ENCODE measurements at regions not wholly inside any gene's neighbourhood (a gene's known extent, or its start where the extent isn't known, plus 50 kb on each side); places are given as distances from the start of the nearest gene placed in this dataset.

- Histone ChIP-seq H3K4me1 (peaks cover 3% of the 10 kb centered on the region), H3K4me3 (no peak overlapping the region), H3K27ac (no peak overlapping the region), H3K36me3 (no peaks in the 10 kb centered on the region), H3K27me3 (ENCODE audit: low read depth) (no peaks in the 10 kb centered on the region), H3K9me3 (no peaks in the 10 kb centered on the region)
- no peak for TF ChIP-seq CTCF (IDR thresholded peaks at IDR 0.05)
- intact Hi-C loops (cut with DNase I): no loop called here
- no peak for DNase-seq
- no peak for ATAC-seq
Measured at GRCh38 chr9:107899961-107900330, 410.4 kb upstream of the KLF4 start.

GRCh38 chr9:107898761-107899160 lies 409.2 kb upstream of the KLF4 start:
- no peaks in the 10 kb centered on the region for H3K27me3 ChIP-seq (ENCODE audit: low read depth)
- DNase-seq: no peak
- H3K27ac ChIP-seq: no peak overlapping the region
- peaks cover 4% of the 10 kb centered on the region for H3K4me1 ChIP-seq
- intact Hi-C loops (cut with DNase I): no loop called here
- no peaks in the 10 kb centered on the region for H3K36me3 ChIP-seq
- no peak for TF ChIP-seq CTCF (IDR thresholded peaks at IDR 0.05)
- no peak for ATAC-seq
- H3K4me3 ChIP-seq: no peak overlapping the region
- no peaks in the 10 kb centered on the region for H3K9me3 ChIP-seq

GRCh38 chr9:107896544-107896943 lies 407.0 kb upstream of the KLF4 start:
- no peak overlapping the region for H3K27ac ChIP-seq
- DNase-seq: no peak
- H3K27me3 ChIP-seq (ENCODE audit: low read depth): no peaks in the 10 kb centered on the region
- intact Hi-C loops (cut with DNase I): no loop called here
- no peaks in the 10 kb centered on the region for H3K9me3 ChIP-seq
- peaks cover 4% of the 10 kb centered on the region for H3K4me1 ChIP-seq
- no peaks in the 10 kb centered on the region for H3K36me3 ChIP-seq
- H3K4me3 ChIP-seq: no peak overlapping the region
- ATAC-seq: no peak
- no peak for TF ChIP-seq CTCF (IDR thresholded peaks at IDR 0.05)

- no peak for DNase-seq
- Histone ChIP-seq H3K4me1 (peaks cover 4% of the 10 kb centered on the region), H3K27ac (no peak overlapping the region), H3K27me3 (ENCODE audit: low read depth) (no peaks in the 10 kb centered on the region), H3K4me3 (no peak overlapping the region), H3K36me3 (no peaks in the 10 kb centered on the region), H3K9me3 (no peaks in the 10 kb centered on the region)
- no peak for ATAC-seq
- intact Hi-C loops (cut with DNase I): no loop called here
- no peak for TF ChIP-seq CTCF (IDR thresholded peaks at IDR 0.05)
Measured at GRCh38 chr9:107895501-107896001, 406.0 kb upstream of the KLF4 start.

GRCh38 chr9:107894572-107895261 lies 405.1 kb upstream of the KLF4 start:
- Histone ChIP-seq H3K27ac (no peak overlapping the region), H3K9me3 (no peaks in the 10 kb centered on the region), H3K4me1 (peaks cover 4% of the 10 kb centered on the region), H3K4me3 (no peak overlapping the region), H3K36me3 (no peaks in the 10 kb centered on the region), H3K27me3 (ENCODE audit: low read depth) (no peaks in the 10 kb centered on the region)
- ATAC-seq: no peak
- DNase-seq: no peak
- intact Hi-C loops (cut with DNase I): no loop called here
- TF ChIP-seq CTCF (IDR thresholded peaks at IDR 0.05): no peak

Measured in lower lobe of right lung (tissue), 2 donors.